Renal pelvis (tissue), 1 donor: ENCODE measurements at regions not wholly inside any gene's neighbourhood (a gene's known extent, or its start where the extent isn't known, plus 50 kb on each side); places are given as distances from the start of the nearest gene placed in this dataset.
"Not testable (repeated sequence)": the region's sequence is repeated elsewhere in the genome, so short reads cannot be mapped to it uniquely, and the experiment has no call there.

Source experiments
- DNase-seq: peaks from one replicate; pipeline ENCODE4 v3.0.0-alpha.2; 2013

- DNase-seq, result no peak
Observed at GRCh38 chr4:181105487-181105886, 1137.7 kb upstream of the TENM3 start.

- DNase-seq, result no peak
Observed at GRCh38 chr4:181106398-181106797, 1136.8 kb upstream of the TENM3 start.

- DNase-seq, result no peak
Observed at GRCh38 chr4:181108237-181108636, 1135.0 kb upstream of the TENM3 start.

- no peak for DNase-seq
Observed at GRCh38 chr4:181119186-181119585, 1124.0 kb upstream of the TENM3 start.

GRCh38 chr4:181121733-181122132, 1121.5 kb upstream of the TENM3 start:
- no peak for DNase-seq

- no peak for DNase-seq
Observed at GRCh38 chr4:181127171-181127570, 1116.0 kb upstream of the TENM3 start.

GRCh38 chr4:181130317-181130716, 1112.9 kb upstream of the TENM3 start:
- DNase-seq, result not testable (repeated sequence)

GRCh38 chr4:181137351-181137750, 1105.9 kb upstream of the TENM3 start:
- DNase-seq, result no peak

- DNase-seq, result no peak
Observed at GRCh38 chr4:181138116-181138515, 1105.1 kb upstream of the TENM3 start.

GRCh38 chr4:181140037-181140603, 1103.1 kb upstream of the TENM3 start:
- peak; percentile 8 for DNase-seq

- DNase-seq, result peak; percentile 73
Observed at GRCh38 chr4:181143250-181143854, 1099.8 kb upstream of the TENM3 start.

GRCh38 chr4:181146051-181146450, 1097.2 kb upstream of the TENM3 start:
- no peak for DNase-seq

GRCh38 chr4:181147416-181147951, 1095.7 kb upstream of the TENM3 start:
- no peak for DNase-seq

- DNase-seq, result no peak
Observed at GRCh38 chr4:181148470-181148869, 1094.7 kb upstream of the TENM3 start.

- peak; percentile 49 for DNase-seq
Observed at GRCh38 chr4:181150191-181150590, 1093.0 kb upstream of the TENM3 start.

GRCh38 chr4:181151856-181152255, 1091.3 kb upstream of the TENM3 start:
- no peak for DNase-seq

GRCh38 chr4:181157647-181158046, 1085.6 kb upstream of the TENM3 start:
- no peak for DNase-seq

GRCh38 chr4:181158971-181159370, 1084.2 kb upstream of the TENM3 start:
- no peak for DNase-seq

GRCh38 chr4:181161669-181162068, 1081.5 kb upstream of the TENM3 start:
- no peak for DNase-seq

- no peak for DNase-seq
Observed at GRCh38 chr4:181162266-181162665, 1080.9 kb upstream of the TENM3 start.

- DNase-seq, result peak; percentile 30
Observed at GRCh38 chr4:181162676-181163075, 1080.5 kb upstream of the TENM3 start.

GRCh38 chr4:181166742-181167399, 1076.3 kb upstream of the TENM3 start:
- no peak for DNase-seq
